ENCODE measurements at regions not wholly inside any gene's neighbourhood (a gene's known extent, or its start where the extent isn't known, plus 50 kb on each side); places are given as distances from the start of the nearest gene placed in this dataset.

DNA sequence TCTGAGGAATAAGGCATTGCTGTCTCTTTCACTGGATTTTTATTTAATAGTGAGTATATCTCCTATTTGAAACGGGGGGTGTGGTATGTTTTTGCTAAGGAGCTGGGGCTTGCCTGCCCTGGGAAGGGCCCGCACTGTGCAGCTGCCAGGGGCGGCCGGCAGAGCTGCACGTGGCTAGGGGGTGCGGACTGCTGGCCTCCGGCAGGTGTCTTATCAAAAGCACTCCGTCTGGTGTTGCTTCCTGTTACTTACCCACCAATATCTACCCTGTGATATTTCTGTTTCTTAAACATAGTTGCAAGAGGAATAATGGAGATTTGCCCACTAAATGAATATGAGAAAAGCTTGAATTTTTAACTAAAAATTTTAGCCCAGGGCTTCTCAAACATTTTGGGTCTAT is 232.0 kb downstream of the IRX1 start:
- DNase-seq, result no peak

DNA sequence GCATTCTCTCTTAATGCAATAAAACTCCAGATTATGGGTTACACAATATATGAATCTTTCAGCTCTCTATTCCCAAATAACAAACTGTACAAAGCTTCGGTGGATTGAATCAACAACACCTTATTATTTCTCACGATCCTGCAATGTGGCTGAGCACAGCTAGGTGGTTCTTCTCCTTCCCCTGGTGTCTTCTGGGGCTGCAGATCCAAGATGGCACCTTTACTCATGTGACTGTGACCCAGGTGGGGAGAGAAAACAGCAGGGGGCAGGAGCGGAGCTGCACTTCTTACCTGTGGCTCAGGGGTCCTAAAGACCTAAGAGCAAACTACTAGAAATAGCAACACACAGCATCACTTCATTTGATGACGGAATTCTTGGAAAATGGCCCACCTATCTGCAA is 233.1 kb downstream of the IRX1 start:
- DNase-seq, result no peak

DNA sequence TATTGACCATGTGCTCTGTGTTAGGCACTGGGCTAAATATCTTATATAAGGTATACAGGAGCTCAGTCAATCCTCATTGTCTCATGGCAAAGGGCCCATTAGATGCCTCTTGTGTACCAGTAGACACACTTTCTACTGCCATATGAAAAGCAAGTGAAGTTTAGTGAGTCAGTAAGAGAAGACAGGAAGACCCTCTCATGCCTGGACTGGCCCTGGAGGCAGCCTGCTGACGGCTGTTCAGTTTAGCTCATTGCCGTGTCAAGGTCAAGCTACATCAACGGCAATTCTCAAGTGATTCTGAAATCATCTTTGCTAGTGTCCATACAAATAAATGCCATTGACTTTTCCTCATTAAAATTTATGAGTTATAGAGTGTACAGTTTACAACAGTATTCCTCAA is 237.9 kb downstream of the IRX1 start:
- no peak for DNase-seq

DNA sequence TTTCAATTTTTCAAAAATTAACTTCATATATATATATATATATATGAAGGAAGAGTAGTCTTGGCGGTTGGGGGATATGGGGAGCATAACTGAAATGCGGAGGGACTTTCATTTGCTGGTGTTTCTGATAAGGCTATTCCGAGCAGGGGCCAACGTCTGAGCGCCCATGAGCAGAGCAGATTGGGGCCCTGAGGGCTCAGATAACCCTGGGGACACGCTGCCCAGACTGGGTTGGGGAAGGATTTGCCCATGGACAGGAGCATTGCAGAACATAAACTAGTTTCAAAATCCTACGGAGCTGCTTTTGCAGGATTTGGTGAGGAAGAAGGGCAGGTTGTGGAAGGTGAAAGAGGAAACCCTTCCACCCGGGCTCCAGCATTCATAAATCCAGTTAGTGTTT is 240.2 kb downstream of the IRX1 start:
- DNase-seq, result no peak

DNA sequence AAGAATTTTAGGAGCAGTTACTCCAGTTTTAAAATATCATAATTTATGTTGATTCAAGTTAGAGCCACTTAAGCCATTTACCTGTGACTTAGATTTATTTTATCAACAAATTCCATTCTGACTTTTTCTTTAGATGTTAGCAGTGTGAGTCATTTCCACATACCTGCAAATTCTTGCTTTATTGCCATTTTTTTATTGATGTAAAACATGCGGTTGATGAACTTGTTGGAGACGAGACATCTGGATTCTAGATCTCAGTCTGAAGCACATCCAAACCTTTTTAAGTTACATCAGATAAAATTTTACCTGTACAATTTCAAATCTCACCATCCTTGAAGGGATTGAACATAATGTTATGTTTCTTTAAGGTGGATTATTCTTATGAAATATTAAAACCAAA is 240.9 kb downstream of the IRX1 start:
- no peak for DNase-seq

DNA sequence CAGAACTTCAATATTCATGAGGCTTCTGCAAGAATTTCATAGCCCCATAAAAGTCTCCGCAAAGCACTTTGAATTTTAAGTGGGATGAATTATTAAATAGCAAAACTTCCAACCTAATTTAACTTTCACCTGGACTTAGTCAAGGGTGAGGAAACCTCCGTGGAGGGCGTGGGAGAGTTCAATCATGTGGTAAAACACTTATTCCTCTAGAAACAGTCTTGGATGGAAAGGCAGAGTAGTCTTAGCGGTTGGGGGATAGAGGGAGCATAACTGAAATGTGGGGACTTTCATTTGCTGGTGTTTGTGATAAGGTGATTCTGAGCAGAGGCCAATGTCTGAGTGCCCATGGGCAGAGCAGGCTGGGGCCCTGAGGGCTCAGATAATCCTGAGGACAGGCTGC is 241.9 kb downstream of the IRX1 start:
- no peak for DNase-seq

DNA sequence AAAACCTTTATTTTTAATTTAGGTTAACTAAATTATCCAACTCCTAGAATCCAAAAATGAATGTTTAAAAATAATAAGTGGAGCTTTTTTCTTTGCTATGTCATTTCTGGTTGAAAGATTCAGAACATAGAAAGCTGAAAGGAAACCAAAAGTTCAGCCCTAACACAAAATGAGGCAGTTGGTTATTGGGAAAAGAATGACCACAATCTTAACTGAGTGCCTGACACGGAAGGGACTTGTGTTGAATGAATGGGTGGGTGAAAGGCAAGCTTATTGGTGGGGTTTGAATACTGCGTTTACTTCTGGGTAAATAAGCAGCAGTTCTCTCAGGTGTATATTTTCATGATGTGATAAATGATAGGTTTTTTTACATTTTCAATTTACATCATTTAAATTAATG is 243.5 kb downstream of the IRX1 start:
- no peak for DNase-seq

DNA sequence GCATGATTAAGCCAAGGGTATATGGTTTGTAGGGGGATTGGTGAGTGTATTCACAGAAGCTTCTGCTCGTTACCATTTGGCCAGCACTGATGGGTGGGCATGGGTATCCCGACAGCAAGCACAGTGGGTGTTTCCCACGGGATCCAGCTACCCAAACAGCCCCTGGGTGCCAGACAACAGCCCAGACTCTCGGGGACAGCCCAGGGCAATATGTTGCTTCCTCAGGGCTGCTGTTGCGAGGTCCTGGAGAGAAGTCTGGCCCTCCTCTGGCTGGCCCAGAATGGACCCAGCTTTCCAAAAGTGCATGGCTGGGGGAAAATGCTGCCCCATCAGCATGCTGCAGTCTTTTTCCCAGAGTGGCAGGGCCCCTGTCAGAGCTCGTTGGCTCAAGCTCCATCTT is 247.0 kb downstream of the IRX1 start:
- DNase-seq, result no peak

DNA sequence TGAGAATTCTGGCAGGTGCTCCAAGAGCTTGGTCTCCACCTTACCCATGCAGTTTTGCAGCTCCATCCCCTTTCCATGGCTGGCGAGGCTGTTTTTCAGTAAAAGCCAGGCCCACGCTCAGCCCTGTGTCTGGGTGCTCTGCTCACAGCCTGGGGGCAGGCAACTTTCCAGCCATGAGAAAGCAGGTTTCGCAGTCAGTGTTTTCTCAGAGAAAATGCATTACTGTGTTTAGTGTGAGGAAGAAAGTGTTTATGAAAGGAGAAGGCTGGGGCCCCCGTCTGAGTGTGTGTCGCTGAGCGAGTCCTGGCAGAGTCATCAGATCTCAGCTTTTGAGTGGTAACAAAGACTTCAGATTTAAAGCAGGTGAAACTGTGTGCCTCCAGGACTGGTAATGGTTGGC is 248.1 kb downstream of the IRX1 start:
- no peak for DNase-seq

DNA sequence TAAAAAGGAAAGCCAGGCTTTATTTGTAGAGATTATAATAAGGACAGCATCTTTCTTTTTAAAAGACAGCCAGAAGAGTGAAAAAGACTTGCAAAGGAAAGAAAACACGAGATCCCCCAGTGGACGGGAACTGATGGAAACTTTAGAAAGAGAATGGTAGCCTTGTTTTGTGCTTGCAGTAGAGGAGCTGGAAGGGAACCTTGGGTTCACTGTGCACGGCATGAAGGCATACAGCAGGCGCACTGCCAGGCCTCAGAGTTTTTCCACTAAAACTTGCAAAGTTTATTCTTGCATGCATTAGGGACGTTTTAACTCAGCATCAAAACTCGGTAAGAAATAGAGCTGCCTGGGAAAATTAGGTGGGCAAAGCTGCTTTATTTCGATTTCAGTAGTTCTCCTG is 248.6 kb downstream of the IRX1 start:
- DNase-seq, result no peak

DNA sequence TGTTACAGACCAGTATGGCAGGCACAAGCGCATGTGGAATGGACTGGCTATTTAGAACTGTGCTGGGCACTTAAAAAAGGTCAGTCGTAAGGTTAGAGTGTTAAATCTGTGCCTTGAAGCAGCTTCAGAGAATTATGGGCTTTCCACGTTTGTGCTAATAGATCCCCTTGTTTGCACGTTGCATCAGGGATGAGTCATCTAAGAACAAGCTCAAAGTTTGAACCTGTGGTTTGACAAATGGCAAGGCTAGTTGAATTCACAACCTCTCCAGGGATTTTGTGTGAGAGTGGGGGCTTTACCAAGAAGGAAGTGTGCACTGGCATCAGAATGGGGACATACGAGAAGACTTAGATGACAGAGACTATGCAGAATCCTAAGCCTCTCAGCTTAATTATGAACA is 249.6 kb downstream of the IRX1 start:
- no peak for DNase-seq

DNA sequence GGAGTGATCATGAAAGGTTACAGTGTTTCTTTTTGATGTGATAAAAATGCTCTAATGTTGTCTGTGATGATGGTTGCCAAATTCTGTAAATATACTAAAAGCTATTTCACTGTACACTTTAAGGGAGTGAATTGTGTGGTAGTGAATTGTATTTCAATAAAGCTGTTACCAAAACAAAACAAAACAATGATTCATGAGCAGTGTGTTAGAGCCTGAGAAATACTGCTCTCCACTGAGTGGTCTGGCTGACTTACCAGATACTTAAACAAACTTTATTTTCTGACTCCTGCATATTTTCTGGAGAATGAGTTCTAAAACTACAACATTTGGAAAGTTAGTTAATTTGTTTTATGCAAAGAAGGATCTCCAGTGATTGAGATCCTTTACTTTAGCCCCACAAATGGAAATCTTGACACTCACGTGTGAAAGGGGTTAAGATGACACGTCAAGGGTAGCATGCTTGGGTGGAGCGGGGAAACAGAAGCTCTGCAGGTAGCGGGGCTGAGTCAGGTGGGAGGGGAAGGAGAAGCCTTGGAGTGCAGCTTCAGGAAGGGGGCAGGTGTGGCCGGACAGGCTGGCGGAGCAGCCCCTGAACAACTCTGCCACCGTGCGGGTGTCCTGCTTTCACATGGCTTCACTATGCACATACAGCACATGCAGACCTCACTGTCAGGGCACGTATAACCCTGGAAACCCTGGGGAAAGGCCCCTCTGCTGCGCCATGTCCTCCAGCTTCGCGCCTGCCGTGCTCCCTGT is 256.7 kb downstream of the IRX1 start:
- no peak for DNase-seq

DNA sequence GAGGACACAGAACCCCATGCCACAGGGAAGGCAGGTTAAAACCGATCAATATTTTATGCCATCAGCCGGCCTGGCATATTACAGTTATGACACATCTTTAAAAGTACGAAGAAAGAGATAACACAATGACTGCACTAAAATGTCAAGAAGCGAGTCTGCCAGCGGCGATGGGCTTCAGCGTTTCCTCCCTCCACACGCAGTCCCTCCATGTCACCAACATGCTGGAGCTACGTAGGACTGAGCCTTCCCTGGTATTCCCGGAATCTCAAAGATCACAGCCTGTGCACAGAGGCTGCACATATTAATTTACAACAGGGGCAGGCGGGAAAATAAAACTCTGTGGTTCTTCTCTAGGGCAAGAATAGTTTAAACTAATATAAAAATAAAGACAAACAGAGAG is 257.7 kb downstream of the IRX1 start:
- no peak for DNase-seq

DNA sequence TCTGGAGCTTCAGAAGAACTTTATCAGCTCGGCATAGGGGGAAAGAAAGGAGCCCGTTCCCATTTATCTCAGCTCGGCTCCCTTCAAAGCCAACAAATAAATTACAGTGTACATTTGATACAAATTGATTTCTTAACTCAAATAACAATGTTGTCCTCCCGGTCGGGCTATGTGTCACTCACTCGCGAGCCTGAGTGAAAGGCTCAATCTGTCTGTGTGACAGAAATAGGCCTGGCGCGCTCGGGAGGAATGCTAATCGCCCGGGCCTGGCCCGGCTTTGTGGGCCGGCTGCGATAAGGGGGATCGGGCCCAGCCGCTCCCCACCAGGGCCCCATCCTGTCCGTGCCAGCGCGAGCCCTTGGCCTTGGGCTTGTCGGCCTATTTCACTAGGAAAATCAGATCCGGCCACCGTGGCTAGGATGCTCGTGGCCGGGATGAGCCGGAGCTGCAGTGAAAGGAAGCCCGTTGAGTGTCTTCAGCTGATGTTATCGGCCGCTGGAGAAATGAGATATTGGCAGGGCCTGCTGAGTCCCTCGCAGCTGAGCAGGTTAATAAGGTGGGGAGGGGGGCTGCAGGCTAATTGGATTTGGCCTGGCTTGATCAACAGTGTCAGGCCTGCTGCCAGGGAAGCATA is 258.7 kb downstream of the IRX1 start:
- DNase-seq, result no peak

DNA sequence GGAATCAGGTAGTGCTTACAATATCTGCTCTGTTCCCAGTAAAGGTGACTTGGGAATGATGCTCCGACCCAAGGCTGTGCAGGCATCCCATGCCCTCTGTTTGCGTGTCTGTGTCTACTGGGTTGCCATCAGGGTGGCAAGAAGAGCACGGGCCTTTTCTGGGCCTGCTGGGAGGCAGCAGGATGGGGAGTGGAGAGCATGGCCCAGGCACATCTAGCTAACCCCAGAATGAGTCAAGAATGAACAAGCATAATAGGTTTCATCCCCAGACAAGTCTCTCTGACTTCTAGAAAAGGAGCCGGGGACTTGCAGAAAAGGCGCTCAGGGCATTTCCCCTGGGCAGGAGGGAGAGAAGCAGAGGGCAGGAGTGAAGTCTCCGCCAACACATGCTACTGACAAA is 260.4 kb downstream of the IRX1 start:
- no peak for DNase-seq

DNA sequence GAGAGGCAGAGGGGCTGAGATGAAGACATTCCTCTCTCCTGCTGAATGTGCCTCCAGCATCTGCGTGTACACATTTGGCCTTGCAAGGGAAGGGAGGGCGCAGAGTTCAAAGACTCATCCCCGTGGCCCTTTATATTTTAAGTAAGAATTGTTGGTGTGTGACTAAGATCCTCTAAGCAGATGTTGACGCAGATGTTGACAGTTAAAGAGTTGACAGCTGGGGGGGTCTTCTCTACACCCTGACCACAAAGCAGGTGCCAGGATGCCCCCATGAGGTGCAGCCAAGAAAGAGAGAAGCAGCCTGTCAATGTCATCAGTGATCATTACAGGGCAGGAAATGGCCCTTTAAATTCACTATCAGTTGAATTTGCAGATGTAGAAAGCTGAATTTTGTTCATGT is 262.9 kb downstream of the IRX1 start:
- DNase-seq, result no peak

DNA sequence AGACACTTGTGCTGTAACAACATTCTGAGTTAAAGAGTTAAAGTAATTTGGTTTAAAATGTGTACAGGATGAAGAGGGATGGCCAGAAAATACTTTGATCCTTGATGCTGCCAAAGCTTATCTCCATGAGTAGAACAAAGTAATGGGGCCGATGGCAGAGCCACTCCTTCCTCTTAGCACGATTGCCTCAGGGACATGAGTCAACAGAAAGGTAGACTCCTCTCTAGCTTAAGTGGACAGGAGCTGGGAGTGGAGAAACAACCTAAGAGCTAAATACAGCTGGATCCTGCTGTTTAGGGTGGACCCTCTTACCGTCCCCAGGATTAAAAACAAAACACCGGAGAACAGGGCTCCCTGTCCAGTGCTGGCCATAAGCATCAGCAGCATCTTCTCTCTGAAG is 267.3 kb downstream of the IRX1 start:
- no peak for DNase-seq

DNA sequence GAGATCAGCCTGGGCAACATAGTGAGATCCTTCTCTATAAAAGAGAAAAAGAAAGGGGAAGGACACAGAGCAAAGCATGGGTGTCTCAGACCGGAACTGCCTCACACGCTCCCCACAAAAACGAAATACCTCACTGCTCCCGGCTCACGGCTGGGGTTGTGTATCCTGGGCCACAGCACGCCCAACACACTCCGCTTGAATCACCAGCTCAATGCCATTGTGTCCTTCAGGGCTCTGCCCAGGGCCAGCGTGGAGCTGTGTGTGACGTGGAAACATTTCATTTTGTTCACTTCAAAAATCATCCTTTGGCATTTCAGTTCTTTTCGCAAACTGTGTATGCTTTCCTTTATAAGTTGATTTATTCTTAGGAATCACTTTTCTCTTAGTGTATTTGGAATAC is 279.5 kb downstream of the IRX1 start:
- no peak for DNase-seq

DNA sequence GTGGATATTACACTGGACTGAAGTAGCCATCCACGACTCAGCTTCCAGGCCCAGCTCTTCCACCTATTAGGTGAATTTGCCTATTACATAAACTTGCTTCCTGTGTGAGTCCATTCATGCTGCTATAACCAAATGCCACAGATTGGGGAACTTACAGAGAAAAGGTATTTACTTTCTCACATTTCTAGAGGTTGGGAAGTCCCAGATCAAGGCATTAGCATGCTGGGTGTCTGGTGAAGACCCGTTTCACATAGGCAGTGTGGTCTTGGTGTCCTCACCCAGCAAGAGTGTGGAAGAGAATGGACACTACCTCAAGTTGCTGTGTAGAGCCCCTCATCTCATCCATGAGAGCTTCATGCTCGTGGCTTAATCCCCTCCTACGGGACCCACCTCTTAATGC is 282.6 kb downstream of the IRX1 start:
- no peak for DNase-seq

DNA sequence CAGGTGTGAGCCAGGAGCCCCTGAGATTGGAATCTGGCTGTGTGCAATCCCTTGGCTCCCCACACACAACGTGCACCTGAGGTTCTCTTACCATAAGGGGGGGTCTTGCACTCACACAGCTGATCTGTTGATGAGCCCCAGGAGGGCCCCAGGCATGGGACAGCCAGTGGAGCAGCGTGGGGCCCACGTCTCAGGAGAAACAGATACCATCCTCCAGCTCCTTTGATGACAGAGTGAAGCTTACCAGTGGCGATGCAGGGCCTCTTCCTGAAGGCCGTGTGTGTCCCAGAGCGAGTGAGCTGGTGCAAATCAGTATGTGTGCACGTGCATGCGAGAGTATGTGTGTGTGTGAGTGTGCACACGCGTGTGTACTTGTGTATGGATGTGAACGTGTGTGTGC is 287.4 kb downstream of the IRX1 start:
- no peak for DNase-seq

DNA sequence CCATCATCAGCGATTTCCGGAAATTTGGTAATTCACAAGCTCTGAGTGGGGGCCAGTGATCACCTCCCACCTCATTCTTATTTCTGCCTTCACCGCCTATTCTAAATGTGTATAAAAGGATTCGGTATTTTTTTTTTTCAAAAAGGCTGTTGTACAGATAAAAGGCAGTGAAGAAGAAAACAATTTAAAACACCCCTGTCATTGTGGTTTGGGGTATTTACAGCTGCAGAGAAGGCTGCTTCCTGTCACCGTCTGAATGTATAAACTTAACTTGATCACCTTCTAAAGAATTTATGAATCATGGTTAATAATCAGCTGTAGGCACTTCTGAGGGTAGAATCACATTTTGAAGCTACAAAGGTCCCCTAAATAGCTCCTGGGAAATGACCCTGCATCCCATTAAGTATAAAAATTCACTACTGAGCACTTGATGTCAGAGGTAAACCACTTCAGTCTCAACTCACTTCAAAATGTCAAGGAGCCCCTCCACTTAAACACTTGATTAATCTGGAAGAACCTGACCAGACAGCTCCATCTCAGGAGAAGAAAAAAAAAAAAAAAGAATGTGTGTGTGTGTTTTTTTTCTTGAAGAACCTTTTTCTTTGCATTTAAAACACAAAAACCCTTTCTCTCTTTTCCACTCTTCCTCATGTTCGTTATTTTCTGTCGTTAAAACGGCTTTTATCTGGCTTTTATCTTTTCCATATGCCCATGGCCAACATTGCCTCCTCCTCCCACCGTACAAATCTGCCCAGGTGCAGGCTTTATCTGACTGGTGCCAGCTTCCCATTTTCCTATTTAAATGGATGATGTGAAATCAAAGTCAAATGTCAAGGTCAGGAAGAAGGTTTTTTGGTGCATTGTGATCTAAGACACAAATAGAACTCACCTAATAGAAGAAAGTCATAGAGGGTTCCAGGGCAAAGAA is 291.2 kb downstream of the IRX1 start:
- no peak for DNase-seq

DNA sequence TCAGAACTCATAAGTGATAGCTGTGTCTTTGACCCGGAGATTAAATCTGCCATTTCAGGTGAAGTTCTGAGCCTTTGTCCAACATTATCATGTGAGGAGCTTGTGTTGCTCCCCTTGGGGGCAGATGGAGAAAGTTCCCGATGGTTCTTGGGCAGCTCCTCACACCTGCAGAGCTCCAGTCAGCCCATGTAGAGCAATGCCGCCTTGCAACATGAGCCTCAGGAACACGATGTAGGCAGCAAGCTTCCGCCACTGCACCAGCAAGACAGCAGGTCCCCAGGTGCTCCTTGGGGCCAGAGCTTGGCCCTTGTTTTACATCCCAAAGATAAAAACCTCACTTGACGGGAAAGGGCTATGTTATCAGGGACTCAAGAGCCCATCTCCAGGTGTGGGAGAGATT is 292.7 kb downstream of the IRX1 start:
- DNase-seq, result no peak

DNA sequence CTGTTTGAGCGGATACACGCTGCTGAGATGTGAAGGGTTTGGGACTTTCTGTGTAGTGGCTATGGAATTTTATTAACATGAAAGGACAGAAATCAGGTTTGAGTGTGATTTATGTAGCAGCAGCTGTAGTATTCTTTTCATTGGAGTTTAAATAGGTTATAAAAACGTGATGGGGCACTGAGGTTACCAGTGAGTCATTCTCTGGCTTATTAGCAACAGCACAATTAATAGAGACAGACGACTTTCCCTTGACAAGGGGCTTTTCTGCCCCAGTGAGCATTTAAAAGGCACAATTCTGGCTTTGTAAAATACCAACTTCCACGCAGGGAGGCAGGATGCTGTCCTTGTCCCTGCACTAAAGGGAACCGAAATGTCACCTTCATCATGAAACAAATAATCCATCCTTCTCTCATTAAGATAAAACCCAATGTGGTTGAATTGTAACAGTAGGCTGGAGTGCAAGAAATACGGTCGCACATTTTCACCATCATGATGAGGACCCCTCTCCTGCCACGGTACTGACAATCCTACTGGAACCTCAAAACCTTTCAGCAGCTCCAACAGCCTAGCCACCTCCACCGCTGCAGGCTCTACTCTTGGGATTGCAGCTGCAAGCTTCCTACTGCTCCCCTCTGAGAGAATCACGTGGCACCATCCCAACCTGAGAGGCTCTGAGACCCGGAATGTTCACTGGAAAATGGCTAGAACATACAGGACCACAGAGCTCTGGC is 293.9 kb downstream of the IRX1 start:
- DNase-seq, result no peak

All from NCI-H69 (cell line).